HG03354 (cell line): ENCODE measurements at regions not wholly inside any gene's neighbourhood (a gene's known extent, or its start where the extent isn't known, plus 50 kb on each side); places are given as distances from the start of the nearest gene placed in this dataset.
"Not testable (repeated sequence)": the region's sequence is repeated elsewhere in the genome, so short reads cannot be mapped to it uniquely, and the experiment has no call there.

Experiments
- ATAC-seq: cut with Tn5 transposase; IDR thresholded peaks from one replicate; pipeline ENCODE4 v1.9.1; 2021; ENCODE audit warnings: mild to moderate bottlenecking; ENCODE audit not compliant: unreplicated experiment, poor library complexity, severe bottlenecking

- no peak for ATAC-seq
Observed at GRCh38 chr20:53785320-53785719, 191.7 kb upstream of the ZNF217 start.

DNA sequence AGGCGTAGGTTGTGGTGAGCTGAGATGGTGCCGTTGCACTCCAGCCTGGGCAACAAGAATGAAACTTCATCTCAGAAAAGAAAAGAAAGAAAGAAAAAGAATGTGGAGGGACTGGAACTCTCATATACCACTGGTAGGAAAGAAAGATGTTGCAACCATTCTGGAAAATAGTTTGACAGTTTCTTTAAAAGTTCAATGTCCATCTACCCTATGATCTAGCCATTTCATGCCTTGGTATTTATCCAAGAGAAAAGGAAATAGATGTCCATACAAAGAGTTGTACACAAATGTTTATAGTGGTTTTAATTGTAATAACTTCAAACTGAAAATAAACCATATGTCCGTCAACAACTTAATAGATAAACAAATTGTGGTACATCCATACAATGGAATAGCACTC lies 190.1 kb upstream of the ZNF217 start:
- no peak for ATAC-seq

DNA sequence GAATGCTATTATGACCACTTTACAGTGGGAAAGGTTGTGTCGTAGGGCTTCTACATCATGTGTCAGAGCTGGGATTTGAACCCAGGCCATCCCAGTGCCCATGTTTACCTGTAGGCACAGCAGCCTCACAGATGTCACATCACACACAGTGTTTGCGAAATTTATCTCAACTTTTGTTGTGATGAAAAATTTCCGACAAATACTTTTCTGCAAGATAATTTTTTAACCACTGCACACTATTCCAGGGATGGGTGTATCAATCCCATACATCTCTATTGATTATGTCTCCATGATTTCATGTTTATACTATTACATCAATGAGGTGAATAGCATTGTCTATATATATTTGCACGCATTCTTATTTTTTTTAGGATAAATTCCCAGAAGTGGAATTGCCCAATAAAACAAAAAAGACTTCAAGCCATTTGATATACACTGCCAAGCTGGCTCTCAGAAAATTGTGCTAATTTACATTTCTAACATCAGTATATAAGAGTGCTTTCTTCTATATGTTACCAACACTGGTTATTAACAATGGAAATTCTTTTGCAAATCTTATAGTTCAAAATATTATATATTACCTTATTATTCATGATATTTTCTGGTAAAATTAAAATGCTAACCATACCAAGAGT lies 189.1 kb upstream of the ZNF217 start:
- ATAC-seq: no peak

DNA sequence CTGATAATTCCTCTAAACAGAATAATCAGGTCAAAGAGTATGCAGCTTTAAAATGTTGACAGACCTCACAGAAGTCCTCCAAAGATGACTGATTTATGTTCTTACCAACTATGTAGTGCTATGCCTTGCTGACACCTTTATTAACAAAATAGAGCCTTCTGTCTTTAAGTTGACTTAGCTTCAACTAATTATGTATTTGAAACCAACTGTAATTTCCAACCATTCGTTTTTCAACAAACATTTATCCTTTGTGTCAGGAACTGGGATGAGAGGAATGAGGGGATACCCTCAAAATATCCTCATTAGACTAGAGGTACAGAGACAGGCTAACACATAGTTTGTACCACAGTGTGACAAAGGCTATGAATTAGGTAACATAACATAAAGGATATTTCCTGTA lies 186.2 kb upstream of the ZNF217 start:
- no peak for ATAC-seq

- no peak for ATAC-seq
Observed at GRCh38 chr20:53778736-53779135, 185.1 kb upstream of the ZNF217 start.

- ATAC-seq: no peak
Observed at GRCh38 chr20:53778041-53778516, 184.4 kb upstream of the ZNF217 start.

DNA sequence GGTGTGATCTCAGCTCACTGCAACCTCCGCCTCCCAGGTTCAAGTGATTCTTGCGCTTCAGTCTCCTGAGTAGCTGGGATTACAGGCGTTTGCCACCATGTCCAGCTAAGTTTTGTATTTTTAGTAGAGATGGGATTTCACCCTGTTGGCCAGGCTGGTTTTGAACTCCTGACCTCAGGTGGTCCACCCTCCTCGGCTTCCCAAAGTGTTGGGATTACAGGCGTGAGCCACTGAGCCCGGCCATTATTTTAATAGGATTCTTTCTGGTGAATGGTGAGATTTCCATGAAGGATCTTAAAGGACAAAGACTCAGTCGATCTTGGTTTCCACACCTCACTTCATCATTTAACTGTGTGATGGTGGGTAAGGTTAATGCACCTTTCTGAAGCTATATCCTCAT lies 183.8 kb upstream of the ZNF217 start:
- ATAC-seq: not testable (repeated sequence)

DNA sequence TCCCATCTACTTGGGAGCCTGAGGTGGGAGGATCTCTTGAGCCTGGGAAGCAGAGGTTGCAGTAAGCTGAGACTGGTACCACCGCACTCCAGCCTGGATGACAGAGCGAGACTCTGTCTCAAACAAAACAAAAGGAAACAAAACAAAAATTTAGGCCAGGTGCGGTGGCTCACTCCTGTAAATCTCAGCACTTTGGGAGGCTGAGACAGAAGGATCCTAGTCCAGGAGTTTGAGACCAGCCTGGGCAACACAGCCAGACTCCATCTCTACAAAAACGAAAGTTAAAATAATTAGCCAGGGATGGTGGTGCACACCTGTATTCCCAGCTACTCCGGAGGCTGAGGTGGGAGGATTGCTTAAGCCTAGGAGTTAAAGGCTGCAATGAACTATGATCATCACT lies 183.2 kb upstream of the ZNF217 start:
- no peak for ATAC-seq

- ATAC-seq: no peak
Observed at GRCh38 chr20:53774461-53775203, 181.0 kb upstream of the ZNF217 start.

DNA sequence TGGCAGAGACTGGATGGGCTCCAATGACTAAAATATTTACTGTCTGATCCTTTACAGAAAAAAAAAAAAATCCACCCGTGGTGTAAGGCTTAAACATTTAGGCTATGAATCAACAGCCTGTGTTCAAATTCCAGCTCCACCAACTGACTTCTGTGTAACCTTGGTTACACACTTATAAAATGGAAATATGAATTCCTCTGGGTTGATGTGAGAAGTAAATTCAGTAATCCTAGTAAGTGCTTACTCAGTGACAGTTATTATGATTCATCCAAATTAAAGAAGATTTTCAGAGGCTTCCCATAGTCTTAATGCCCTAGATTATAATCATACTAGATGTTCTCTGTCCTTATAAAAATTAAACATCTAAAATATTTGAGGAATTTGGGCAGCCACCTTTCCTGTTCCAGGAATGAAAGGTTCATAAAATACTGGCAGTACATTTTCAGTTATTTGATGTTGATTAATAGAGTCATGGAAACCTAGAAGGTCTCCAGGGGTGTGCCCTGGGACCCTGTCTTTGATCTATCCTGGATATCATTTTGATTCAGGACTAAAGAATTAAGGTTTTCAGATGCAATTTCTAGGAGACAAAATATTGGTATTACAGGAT lies 180.3 kb upstream of the ZNF217 start:
- no peak for ATAC-seq

GRCh38 chr20:53773066-53773791 lies 179.6 kb upstream of the ZNF217 start:
- not testable (repeated sequence) for ATAC-seq

DNA sequence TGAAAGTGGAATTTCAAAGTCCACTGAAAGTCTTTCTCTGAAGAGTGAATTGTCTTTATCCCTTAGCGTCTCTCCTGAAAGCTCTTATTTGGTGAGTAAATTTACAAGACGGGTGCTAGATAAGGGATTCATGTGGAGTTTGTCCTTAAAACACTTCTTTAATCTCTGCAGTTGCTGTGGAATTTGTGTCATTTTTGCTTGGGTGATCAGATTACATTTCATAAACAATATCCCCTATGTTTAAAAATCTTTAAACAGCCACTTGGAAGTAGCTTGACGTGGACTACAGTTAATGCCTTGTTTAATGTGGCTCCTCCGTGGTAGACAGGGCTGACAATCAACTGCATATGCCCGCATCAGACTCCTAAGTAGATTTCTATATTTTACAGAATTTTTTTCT lies 175.4 kb upstream of the ZNF217 start:
- no peak for ATAC-seq

- no peak for ATAC-seq
Observed at GRCh38 chr20:53768329-53768728, 174.7 kb upstream of the ZNF217 start.

- ATAC-seq: no peak
Observed at GRCh38 chr20:53767206-53767930, 173.7 kb upstream of the ZNF217 start.

- ATAC-seq: no peak
Observed at GRCh38 chr20:53764415-53764800, 170.8 kb upstream of the ZNF217 start.

GRCh38 chr20:53763707-53764414 lies 170.2 kb upstream of the ZNF217 start:
- no peak for ATAC-seq

- ATAC-seq: not testable (repeated sequence)
Observed at GRCh38 chr20:53762423-53762798, 168.8 kb upstream of the ZNF217 start.

GRCh38 chr20:53760025-53760441 lies 166.4 kb upstream of the ZNF217 start:
- ATAC-seq: no peak

DNA sequence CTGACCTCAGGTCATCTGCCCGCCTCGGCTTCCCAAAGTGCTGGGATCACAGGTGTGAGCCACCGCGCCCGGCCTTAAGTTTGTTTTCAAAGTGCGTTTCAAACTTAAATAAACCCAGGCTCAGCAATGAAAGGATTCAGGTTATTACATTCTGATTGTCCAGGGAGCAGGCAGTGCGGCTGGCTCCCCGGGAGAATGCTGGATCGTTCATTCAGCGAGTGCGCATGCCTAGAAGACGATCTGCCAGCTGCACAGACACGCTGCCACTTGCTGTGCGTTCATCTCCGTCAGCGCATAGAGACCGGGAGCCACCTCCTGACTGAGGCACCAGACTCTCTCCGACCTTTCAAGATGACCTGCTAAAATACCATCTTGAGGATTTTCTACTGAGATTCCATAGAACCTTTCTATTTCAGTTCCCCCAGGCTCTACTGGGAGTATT lies 163.9 kb upstream of the ZNF217 start:
- ATAC-seq: no peak
